DND-41 (cell line): ENCODE measurements at regions not wholly inside any gene's neighbourhood (a gene's known extent, or its start where the extent isn't known, plus 50 kb on each side); places are given as distances from the start of the nearest gene placed in this dataset.

Experiments used
- CTCF ChIP-seq: IDR thresholded peaks from 2 replicates; pipeline ENCODE4 v1.5.1; 2012; ENCODE audit warnings: borderline replicate concordance, low read length, moderate library complexity, mild to moderate bottlenecking; ENCODE audit not compliant: poor library complexity, severe bottlenecking; ENCODE audit errors: extremely low read depth
- EZH2 ChIP-seq: IDR thresholded peaks from 3 replicates; pipeline ENCODE4 v1.6.1; 2012; ENCODE audit warnings: borderline replicate concordance, low read depth, mild to moderate bottlenecking, moderate library complexity, low read length, inconsistent platforms; ENCODE audit not compliant: severe bottlenecking

- TF ChIP-seq CTCF, result no peak
- TF ChIP-seq EZH2, result no peak
These were observed 82.4 kb downstream of the FANCF start for GRCh38 chr11:22543261-22543660.
